Activated T-helper 9 cell treated with anti-CD3 and anti-CD28 coated beads, Interleukin-2, amount 50 U/mL, for 16 hours (primary cell): ENCODE measurements at regions not wholly inside any gene's neighbourhood (a gene's known extent, or its start where the extent isn't known, plus 50 kb on each side); places are given as distances from the start of the nearest gene placed in this dataset.

Source experiments
- DNase-seq: peaks from one replicate; pipeline ENCODE4 v3.0.0-alpha.2; 2020; ENCODE audit warnings: low read depth

- DNase-seq, result no peak
Observed at GRCh38 chr20:24376311-24377099, 92.9 kb upstream of the SYNDIG1 start.

- DNase-seq, result no peak
Observed at GRCh38 chr20:24373372-24373771, 96.1 kb upstream of the SYNDIG1 start.

- DNase-seq, result no peak
Observed at GRCh38 chr20:24370911-24371695, 98.3 kb upstream of the SYNDIG1 start.

- DNase-seq, result no peak
Observed at GRCh38 chr20:24370249-24370648, 99.2 kb upstream of the SYNDIG1 start.

- DNase-seq, result no peak
Observed at GRCh38 chr20:24368253-24368652, 101.2 kb upstream of the SYNDIG1 start.

GRCh38 chr20:24366336-24367004 is 103.0 kb upstream of the SYNDIG1 start:
- no peak for DNase-seq

GRCh38 chr20:24365670-24366069 is 103.8 kb upstream of the SYNDIG1 start:
- DNase-seq, result no peak

GRCh38 chr20:24364482-24364881 is 104.9 kb upstream of the SYNDIG1 start:
- no peak for DNase-seq

- no peak for DNase-seq
Observed at GRCh38 chr20:24363031-24363430, 106.4 kb upstream of the SYNDIG1 start.

GRCh38 chr20:24362080-24362479 is 107.3 kb upstream of the SYNDIG1 start:
- DNase-seq, result no peak

- DNase-seq, result no peak
Observed at GRCh38 chr20:24361541-24361940, 107.9 kb upstream of the SYNDIG1 start.

- DNase-seq, result no peak
Observed at GRCh38 chr20:24360531-24360930, 108.9 kb upstream of the SYNDIG1 start.

GRCh38 chr20:24359321-24360027 is 110.0 kb upstream of the SYNDIG1 start:
- DNase-seq, result no peak

GRCh38 chr20:24357931-24358330 is 111.5 kb upstream of the SYNDIG1 start:
- no peak for DNase-seq

GRCh38 chr20:24357177-24357576 is 112.3 kb upstream of the SYNDIG1 start:
- DNase-seq, result no peak

GRCh38 chr20:24353135-24353690 is 116.2 kb upstream of the SYNDIG1 start:
- no peak for DNase-seq

GRCh38 chr20:24350923-24351368 is 118.5 kb upstream of the SYNDIG1 start:
- DNase-seq, result no peak

- no peak for DNase-seq
Observed at GRCh38 chr20:24341781-24342180, 127.6 kb upstream of the SYNDIG1 start.

- DNase-seq, result no peak
Observed at GRCh38 chr20:24340933-24341332, 128.5 kb upstream of the SYNDIG1 start.

- DNase-seq, result no peak
Observed at GRCh38 chr20:24339210-24339641, 130.2 kb upstream of the SYNDIG1 start.

GRCh38 chr20:24337551-24337950 is 131.9 kb upstream of the SYNDIG1 start:
- no peak for DNase-seq

GRCh38 chr20:24337069-24337468 is 132.4 kb upstream of the SYNDIG1 start:
- no peak for DNase-seq
